Breast epithelium (tissue), 4 donors: ENCODE measurements at regions not wholly inside any gene's neighbourhood (a gene's known extent, or its start where the extent isn't known, plus 50 kb on each side); places are given as distances from the start of the nearest gene placed in this dataset.
A peak's percentile ranks its signal among the peaks of the same experiment; 100 is the strongest.

ENCODE experiments used
- DNase-seq, 2 donors: peaks; one replicate each; pipeline ENCODE4 v3.0.0-alpha.2; 2019; ENCODE audit warnings: low spot score in 2 of 2
- H3K27ac ChIP-seq, 2 donors: fragments of 200-600 bp; sonication (generic) in 1 of 2; one replicate each; pipeline ENCODE4 v1.5.1; 2016 to 2019; ENCODE audit warnings: mild to moderate bottlenecking in 1 of 2
- H3K27me3 ChIP-seq, 2 donors: fragments of 200-600 bp; sonication (generic) in 1 of 2; one replicate each; pipeline versions ENCODE4 v1.5.1 to v1.6.0; 2017 to 2019; ENCODE audit warnings: control low read depth in 1 of 2, mild to moderate bottlenecking in 1 of 2
- H3K36me3 ChIP-seq: fragments of 200-600 bp; one replicate; pipeline ENCODE4 v1.5.1; 2019
- H3K4me1 ChIP-seq, 2 donors: fragments of 200-600 bp; sonication (generic); one replicate each; pipeline ENCODE4 v1.5.1; 2016 to 2019; ENCODE audit warnings: control low read depth in 1 of 2
- H3K4me3 ChIP-seq, 3 donors: fragments of 200-600 bp; sonication (generic); 1 replicate in 2 of 3; 2 replicates in 1 of 3; pipeline ENCODE4 v1.5.1; 2016 to 2019; ENCODE audit warnings: mild to moderate bottlenecking in 3 of 3, moderate library complexity in 2 of 3
- H3K9me3 ChIP-seq, 2 donors: fragments of 200-600 bp; sonication (generic) in 1 of 2; one replicate each; pipeline ENCODE4 v1.5.1; 2016 to 2019; ENCODE audit warnings: control low read depth in 1 of 2
- POLR2A ChIP-seq: fragments of 450-650 bp; IDR thresholded peaks from one replicate; pipeline ENCODE4 v1.6.1; 2016; ENCODE audit warnings: antibody characterized with exemption, mild to moderate bottlenecking, moderate library complexity
- POLR2AphosphoS5 ChIP-seq, 3 donors: sonication (generic); formaldehyde crosslinking; IDR thresholded peaks; one replicate each; pipeline ENCODE4 v1.6.1; 2017; ENCODE audit warnings: antibody characterized with exemption in 3 of 3
- intact Hi-C: fragments of 100-400 bp; cut with DNase I; formaldehyde crosslinking; loops from one replicate; pipeline ENCODE4 v1.15.1; 2023; ENCODE audit warnings: low total_unique reads
- TF ChIP-seq, protein P1 (sequence below), 3 donors: fragments of 450-650 bp; IDR thresholded peaks; one replicate each; pipeline ENCODE4 v1.5.1; 2016 to 2017; ENCODE audit warnings: antibody characterized with exemption in 3 of 3, mild to moderate bottlenecking in 3 of 3, moderate library complexity in 3 of 3

DNA sequence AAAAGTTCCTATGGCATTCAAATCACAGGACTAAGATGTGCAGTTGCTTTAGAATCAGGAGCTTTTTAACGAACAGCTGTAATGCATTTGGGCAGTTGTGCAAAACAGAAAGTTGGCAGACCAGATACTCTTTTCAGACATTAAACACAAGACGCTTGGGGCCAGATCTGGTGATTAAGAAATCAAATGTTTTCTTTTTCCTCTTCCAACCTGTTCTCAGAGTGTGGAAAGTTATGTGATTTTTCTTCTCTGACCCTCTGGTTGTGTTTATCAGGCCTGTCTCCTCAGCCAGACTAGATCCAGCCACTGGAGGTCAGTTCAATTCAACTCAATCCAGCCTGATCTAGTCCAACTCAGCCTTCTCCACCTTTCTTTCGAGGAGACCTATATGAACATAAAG, 298.5 kb upstream of the PCSK5 start:
- no peak for DNase-seq
- Histone ChIP-seq H3K4me1 (no peaks in the 10 kb centered on the region), H3K4me3 (no peak overlapping the region), H3K9me3 (no peaks in the 10 kb centered on the region), H3K36me3 (no peaks in the 10 kb centered on the region), H3K27me3 (no peaks in the 10 kb centered on the region), H3K27ac (peak overlapping the region; percentile 9 to 49)
- TF ChIP-seq POLR2AphosphoS5 (IDR thresholded peaks at IDR 0.05) (no peak), POLR2A (no peak)
- TF ChIP-seq, protein P1, sequence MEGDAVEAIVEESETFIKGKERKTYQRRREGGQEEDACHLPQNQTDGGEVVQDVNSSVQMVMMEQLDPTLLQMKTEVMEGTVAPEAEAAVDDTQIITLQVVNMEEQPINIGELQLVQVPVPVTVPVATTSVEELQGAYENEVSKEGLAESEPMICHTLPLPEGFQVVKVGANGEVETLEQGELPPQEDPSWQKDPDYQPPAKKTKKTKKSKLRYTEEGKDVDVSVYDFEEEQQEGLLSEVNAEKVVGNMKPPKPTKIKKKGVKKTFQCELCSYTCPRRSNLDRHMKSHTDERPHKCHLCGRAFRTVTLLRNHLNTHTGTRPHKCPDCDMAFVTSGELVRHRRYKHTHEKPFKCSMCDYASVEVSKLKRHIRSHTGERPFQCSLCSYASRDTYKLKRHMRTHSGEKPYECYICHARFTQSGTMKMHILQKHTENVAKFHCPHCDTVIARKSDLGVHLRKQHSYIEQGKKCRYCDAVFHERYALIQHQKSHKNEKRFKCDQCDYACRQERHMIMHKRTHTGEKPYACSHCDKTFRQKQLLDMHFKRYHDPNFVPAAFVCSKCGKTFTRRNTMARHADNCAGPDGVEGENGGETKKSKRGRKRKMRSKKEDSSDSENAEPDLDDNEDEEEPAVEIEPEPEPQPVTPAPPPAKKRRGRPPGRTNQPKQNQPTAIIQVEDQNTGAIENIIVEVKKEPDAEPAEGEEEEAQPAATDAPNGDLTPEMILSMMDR (IDR thresholded peaks at IDR 0.05), result no peak
- intact Hi-C loops, result no loop called here

DNA sequence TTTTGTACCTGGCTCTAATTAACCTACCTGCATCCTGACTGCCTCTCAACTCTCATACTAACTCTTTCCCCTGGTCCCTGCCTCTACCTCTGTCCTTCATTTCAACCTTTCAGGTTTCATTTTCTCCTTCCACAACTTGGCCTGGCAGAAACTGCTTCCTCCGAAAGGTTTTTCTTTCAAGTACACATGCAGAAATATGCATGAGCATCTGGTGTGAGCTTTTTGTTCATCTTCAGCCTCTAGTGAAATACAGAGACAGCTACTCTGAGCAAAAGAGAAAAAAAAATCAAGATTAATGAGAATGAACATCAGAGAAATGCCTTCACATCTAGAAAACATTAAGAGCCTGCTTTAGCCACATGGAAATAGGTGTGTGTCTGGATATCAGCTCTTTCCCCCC, 297.9 kb upstream of the PCSK5 start:
- Histone ChIP-seq H3K4me3 (no peak overlapping the region), H3K9me3 (no peaks in the 10 kb centered on the region), H3K27me3 (no peaks in the 10 kb centered on the region), H3K36me3 (no peaks in the 10 kb centered on the region), H3K4me1 (no peaks in the 10 kb centered on the region), H3K27ac (peak overlapping the region in 1 of 2 donors; percentile 49)
- intact Hi-C loops, result no loop called here
- TF ChIP-seq, protein P1 (IDR thresholded peaks at IDR 0.05), result no peak
- no peak for TF ChIP-seq POLR2A
- DNase-seq, result no peak

DNA sequence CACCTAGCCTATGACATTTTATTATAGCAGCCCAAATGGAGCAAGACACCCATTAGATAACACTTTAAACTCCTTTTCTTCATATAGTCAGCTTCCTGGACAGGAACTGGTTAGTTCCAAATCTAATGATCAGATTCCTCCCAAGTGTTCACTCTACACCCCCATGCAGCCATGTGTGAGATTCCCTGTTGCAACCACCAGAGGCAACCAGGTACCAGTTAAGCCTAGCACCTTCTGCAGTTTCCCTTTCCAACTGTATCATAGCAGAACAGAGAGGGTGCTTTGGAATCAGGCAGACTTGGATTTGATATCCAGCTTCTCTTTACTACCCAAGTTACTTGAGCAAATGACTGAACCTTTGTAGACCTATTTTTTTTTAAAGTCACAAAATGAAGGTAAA, 296.6 kb upstream of the PCSK5 start:
- Histone ChIP-seq H3K4me1 (no peaks in the 10 kb centered on the region), H3K27ac (no peak overlapping the region), H3K27me3 (no peaks in the 10 kb centered on the region), H3K4me3 (no peak overlapping the region), H3K9me3 (no peaks in the 10 kb centered on the region), H3K36me3 (no peaks in the 10 kb centered on the region)
- no peak for DNase-seq
- intact Hi-C loops, result no loop called here
- TF ChIP-seq POLR2AphosphoS5 (IDR thresholded peaks at IDR 0.05) (no peak), POLR2A (no peak)
- TF ChIP-seq, protein P1 (IDR thresholded peaks at IDR 0.05), result no peak

DNA sequence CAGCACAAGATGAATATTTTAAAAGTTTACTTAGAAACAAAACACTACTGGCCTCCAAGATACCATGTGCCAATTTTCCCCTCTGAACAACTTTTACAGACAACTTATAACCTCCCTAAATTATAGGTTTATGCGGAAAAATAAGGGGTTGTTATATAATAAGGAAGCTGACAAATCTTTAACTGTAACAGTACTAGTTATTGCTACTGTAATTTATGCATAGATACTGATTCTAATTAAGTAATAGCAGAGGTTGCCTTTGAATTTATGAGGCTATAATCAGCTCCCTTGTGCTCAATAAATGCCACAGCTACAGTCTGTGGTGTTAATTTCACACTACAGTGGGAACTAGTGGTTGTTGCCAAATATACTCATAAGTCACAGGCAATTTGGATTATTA, 291.3 kb upstream of the PCSK5 start:
- Histone ChIP-seq H3K4me3 (no peak overlapping the region), H3K9me3 (no peaks in the 10 kb centered on the region), H3K4me1 (no peaks in the 10 kb centered on the region), H3K27ac (no peak overlapping the region), H3K27me3 (no peaks in the 10 kb centered on the region), H3K36me3 (no peaks in the 10 kb centered on the region)
- intact Hi-C loops, result no loop called here
- TF ChIP-seq POLR2A (no peak), POLR2AphosphoS5 (IDR thresholded peaks at IDR 0.05) (no peak)
- TF ChIP-seq, protein P1 (IDR thresholded peaks at IDR 0.05), result no peak
- DNase-seq, result no peak

DNA sequence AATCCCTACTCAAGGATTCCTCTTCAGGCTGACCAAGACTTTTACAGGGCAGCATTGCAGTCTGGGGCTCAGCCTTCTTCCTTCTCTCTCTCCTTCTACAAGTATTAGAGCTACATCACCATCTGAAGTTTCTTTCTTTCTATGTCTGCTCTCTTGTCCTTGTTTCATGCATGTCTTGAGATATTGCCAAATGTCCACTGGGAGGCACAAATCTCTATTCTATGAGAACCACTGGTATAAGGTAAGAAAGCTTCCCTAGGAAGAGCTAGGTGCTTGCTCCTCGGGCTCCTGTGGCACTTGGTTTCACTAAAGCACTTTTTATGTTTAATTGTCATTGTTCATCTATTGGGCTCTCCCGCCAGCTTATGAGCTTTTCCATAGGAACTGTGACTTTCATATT, 289.2 kb upstream of the PCSK5 start:
- Histone ChIP-seq H3K4me1 (no peaks in the 10 kb centered on the region), H3K4me3 (no peak overlapping the region), H3K27ac (no peak overlapping the region), H3K36me3 (no peaks in the 10 kb centered on the region), H3K9me3 (no peaks in the 10 kb centered on the region), H3K27me3 (no peaks in the 10 kb centered on the region)
- TF ChIP-seq POLR2A, result no peak
- TF ChIP-seq, protein P1 (IDR thresholded peaks at IDR 0.05), result no peak
- TF ChIP-seq POLR2AphosphoS5 (IDR thresholded peaks at IDR 0.05), result no peak
- no peak for DNase-seq
- intact Hi-C loops, result no loop called here
